Stimulated activated CD4-positive, alpha-beta T cell treated with anti-CD3 and anti-CD28 coated beads, TNF-alpha, amount 100 ng/mL, for 24 hours (primary cell): ENCODE measurements at regions not wholly inside any gene's neighbourhood (a gene's known extent, or its start where the extent isn't known, plus 50 kb on each side); places are given as distances from the start of the nearest gene placed in this dataset.
"Not testable (repeated sequence)": the region's sequence is repeated elsewhere in the genome, so short reads cannot be mapped to it uniquely, and the experiment has no call there.

Source experiments
- DNase-seq, 3 experiments: peaks; one replicate each; pipeline ENCODE4 v3.0.0-alpha.2; 2020; ENCODE audit warnings: low read depth in 3 of 3

DNA sequence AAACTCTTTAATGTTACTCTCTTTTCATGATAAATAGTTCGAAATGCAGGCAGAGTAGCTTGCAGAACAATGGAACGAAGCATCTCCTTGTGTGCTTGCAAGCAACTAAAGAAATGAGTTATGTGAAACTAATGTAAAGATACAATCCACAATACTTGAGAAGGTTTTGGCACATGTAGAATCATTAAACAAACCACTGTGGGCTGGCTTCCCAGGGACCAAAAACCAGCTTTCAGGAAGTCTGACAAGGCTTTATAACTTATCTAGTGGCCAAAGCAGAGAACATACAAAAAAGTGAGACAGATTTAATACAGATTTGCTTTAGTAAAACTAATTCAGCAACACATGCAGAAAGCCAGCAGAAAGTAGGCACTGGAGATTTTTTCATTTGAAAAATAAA lies 1673.8 kb upstream of the AGA start:
- no peak for DNase-seq

DNA sequence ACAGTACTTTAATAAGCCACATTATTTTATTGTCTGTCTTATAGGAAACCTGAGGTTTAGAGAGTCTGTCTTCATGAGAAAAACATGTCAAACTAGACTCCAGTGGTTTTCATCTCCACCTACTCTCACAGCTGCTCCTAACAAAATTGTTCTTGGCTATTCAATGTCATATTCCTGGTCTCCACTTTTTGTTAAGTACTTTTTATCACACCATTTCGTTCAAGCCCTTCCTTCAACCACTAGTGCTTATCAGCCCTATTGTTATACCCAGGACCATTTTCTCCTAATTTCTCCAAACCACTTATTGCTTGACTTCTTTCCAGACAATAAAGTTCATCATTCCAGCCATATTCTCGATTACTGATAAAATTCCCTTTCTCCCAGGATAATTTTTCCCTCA lies 1674.3 kb upstream of the AGA start:
- DNase-seq = no peak

DNA sequence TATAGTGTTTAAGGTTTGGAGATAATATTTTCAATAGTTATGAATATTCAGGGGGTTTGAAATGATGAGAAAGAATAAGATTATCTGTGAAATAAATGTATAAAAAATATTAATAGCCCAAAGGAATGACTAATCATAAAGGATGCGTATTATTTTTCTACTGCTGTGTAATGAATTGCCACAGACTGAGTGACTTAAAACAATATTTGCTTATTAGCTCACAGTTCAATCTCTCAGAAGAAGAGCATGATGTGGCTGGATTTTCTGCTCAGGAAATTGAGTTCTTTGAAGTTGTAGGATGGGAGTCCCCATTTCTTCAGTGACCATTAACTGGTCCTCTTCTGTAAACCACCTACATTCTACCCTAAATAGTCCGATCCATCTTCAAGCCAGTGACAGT lies 1680.8 kb upstream of the AGA start:
- no peak for DNase-seq

DNA sequence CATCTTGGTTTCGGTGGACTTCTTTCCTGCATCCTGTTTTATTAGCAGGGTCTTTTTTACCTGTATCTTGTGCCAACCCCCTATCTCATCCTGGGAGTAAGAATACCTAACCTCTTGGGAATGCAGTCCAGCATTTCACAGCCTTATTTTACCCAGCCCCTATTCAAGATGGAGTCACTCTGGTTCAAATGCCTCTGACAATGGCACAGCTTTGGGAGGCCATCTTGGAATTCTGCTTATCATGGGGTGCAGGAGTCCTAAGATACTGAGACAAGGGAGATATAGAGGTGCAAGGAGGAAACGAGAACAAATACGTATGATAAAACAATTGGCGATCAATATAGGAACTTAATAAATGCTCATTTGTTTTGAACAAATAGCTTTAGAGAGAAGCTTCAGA lies 1682.2 kb upstream of the AGA start:
- DNase-seq = no peak

DNA sequence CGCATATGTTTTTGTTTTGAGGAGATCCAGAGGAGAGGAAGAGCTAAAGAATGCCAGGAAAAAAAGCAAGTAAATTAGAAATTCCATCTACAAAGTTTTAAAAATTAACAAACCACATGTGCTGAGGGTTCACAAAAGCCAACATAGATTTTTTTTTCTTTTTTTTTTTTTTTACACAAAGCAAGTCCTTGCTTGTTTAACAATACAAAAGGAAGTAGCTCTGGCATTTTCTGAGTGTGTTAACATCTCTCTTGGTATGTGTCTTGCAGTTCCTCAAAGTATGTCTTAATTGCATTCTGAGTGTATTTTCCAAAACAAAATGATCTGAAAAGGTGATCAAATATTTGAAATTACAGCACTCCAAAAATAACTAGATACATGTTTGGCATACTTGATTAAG lies 1682.7 kb upstream of the AGA start:
- DNase-seq = no peak

DNA sequence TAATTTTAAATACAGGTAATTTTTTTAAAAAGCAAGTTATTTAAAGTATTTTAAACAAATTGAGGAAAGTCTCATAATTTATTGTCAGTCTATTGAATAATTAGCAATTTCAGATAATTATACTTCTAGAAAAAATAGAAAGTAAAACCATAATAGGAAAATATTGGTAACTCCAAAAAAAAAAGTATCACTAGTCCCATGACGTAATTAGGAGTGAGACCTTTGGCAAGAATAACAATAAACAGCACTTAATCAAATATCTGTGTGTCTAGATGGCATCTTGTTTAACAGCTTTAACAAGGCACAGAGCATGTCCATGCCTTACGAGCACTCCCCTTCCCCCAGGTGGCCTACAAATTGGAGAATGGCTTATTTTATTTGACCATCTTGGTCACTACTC lies 1683.6 kb upstream of the AGA start:
- DNase-seq = no peak

DNA sequence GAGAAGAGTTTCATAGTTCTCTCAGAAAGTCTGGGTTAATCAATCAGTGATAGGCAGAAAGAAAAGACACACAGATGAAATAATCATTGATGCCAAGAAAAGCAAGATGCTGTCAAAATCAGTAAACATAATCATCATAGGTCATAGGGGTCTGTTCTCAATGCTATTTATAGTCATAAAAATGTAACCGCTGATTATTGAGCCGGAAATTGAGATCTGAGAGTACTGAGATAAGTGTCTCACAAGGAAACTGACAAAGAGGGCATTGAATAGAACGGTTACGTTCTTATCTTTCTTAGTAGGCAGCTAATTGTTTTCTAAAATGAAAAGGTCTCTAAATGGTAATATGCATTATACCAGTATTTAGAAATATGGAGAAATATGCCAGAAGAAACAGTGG lies 1686.1 kb upstream of the AGA start:
- DNase-seq = no peak

DNA sequence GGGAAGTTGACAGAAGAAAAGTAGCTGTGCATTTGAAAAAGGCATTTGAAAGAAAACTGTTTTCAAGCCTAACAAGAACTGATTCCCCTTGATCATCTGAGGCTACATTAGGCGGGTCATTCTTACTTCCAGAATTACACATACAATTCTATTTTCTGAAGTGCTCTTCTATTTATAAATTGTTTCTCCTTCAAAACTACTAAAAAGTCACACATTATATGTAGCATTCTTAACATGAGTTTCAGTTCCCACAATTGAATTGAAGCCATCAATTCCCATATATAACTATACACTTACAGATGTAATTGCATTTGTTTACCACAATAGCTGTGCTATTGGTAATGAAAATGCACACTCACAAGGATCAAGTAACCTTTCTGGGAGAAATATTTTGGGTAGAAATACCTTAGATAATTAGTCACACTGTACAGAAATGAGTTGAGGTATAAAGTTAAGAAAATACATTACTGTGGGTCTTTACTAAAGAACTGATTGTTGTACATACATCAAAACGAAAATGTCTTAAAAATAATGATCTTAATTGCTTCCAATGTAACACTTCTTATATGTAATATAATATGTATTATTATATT lies 1688.0 kb upstream of the AGA start:
- DNase-seq = no peak

DNA sequence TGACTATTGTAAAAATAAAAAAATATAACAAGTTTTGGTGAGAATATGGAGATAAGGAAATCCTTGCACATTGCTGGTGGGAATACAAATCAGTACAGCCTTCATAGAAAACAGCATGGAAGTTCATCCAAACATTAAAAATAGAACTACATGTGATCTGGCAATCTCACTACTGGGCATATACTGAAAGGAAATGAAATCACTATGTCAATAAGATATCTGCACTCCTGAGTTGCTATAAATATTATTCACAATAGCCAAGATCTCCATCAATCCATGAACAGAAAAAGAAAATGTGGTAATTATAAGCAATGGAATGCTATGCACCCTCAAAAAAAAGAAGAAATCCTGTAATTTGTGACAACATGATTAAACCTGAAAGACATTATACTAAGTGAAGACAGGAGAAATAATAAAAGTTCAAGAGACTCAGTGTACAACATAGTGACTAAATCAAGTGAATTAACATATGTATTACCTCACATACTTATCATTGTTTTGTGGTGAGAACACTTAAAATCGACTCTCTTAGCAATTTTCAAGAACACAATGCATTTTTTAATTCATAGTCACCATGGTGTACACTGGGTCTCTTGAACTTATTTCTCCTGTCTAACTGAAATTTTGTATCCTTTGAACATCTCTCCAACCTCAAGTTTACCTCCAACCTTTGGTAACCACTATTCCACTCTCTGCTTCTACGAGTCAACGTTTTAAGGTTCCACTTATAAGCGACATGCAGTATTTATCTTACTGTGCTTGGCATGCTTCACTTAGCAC lies 1703.7 kb upstream of the AGA start:
- no peak for DNase-seq

DNA sequence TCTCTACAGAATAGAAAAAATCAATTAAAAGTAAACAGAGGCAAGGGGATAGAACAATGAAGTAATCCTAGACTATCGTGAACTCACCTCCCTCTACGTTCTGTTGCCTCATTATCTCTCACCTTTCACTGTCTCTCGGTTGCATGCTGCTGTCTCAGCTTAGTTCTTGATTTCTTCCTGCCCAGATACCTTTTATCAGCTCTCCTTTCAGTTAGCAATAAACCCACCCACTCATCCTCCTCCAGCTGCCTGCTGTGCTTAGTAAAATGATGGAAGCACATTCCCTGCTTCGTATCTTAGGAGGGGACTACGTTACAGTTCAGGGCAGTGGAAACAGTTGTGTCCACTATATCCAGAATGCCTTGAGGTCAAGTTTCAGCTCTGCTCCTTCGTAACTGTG lies 1709.5 kb upstream of the AGA start:
- DNase-seq = no peak

DNA sequence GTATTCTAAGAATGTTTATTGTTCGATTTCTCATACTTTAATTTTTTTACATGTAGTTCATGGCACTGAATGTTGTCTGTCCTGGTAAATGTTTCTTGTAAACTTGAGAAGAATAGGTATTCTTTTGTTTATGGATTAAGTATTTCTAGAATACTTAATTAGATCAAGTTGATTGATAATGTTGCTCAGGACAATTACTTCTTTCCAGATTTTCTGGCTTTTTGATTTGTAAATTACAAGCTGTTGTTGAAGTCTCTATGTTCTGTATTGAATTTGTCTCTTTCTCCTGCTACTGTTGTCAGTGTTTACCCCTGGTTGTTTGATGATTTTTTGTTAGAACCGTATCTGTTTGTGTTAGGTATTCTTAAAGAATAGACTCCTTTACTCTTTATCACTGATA lies 1720.9 kb upstream of the AGA start:
- no peak for DNase-seq

DNA sequence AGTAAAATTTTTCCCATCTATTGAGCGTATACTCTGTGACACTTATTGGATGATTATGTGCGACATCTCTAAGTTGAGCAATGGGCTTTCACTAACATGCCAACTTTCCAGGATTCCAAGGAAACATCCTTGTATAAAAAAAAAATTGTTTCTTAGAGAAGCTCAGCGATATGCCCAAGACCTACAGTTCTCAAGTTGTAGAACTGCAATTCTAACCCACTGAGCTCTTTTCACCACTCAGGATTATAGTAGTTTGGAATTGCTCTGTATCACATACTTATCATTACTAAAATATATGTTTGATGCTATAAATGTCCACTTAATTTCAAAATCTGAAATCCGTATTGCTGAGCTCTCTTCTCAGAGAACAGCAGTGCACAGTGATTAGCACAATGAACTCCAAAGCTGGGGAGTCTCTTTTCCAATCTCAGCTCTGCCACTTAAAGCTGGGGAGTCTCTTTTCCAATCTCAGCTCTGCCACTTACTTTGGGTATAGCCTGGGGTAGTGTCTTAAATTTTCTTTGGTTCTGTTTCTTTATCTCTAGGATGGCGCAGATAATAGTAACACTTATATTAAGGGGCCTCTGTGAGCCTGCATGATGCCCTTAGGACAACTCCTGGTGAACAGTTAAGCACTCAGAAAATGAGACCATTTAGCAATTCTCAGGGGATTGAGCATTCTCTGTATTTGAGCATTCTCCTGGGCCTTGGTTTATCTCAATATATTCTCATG lies 1722.2 kb upstream of the AGA start:
- no peak for DNase-seq

DNA sequence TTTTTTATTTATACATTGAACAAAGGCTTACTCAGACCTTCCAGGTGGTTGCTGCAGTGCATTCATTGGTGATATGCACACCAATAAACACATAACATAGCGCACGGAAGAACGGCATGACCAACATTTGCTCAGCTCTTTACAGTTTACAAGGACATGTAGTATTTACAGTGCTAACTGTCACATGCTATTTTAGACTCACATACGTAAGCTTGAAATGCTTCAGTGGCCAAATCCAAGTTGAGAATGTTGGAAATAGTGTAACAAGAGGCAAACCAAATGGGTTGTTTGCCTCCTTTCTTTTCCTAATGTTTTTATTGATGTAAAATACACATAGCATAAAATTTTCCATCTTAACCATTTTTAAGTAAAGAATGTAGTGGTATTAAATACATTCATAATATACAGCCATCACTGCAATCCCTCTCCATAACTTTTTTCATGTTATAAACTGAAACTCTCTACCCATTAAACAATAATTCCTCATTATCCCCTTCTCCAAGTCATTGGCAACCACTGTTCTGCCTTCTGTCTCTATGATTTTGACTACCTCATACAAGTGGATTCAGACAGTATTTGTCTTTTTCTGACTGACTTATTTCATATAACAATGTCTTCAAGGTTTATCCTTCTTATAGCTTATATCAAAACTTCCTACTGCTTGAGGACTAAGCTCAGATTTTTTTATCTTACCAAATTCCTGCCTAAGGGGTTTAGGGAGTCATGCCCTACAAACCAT lies 1722.9 kb upstream of the AGA start:
- DNase-seq = no peak

DNA sequence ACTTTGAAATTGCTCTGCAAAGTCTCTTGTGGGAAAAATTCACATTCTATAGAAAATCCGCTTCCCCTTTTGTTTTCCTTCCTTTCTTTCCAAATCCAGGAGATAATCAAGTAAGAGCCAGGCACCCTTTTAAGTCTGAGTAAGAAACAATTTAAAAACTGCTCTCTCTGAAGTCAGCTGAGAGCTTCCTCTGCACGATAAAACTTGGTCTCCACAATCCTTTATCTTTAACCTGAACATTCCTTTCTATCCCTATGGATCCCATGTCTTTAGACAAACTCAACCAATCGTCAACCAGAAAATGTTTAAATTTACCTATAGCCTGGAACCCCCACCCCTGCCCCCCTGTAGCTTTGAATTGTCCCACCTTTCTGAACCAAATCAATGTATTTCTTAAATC lies 1723.6 kb upstream of the AGA start:
- no peak for DNase-seq

DNA sequence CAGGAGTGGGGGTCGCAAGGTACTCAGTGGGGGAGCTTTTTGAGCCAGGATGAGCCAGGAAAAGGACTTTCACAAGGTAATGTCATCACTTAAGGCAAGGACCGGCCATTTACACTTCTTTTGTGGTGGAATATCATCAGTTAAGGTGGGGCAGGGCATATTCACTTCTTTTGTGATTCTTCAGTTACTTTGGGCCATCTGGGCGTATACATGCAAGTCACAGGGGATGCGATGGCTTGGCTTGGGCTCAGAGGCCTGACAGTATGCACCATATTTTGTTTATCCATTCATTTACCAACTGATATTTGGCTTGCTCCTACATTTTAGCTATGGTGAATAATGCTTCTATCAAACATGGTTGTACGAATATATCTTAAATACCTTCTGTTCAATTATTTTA lies 1728.1 kb upstream of the AGA start:
- DNase-seq = not testable (repeated sequence)

DNA sequence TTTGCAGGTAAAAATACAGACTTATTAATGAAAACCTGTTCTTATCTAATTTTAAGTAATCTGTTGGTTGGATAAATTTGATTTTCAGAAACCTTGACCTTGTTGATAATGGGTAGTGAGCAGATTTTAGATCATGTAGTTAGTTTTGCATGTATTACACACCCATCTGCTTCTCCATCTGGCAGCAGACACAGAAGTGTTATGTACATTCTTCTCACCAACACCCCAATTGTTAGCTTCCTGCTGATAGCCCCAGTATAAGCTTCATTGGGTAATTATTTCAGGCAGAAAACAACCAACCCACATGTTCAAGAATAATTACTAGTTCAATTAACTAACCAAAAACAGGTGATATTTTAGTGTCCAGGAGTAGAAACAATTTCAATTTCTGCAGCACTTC lies 1740.5 kb upstream of the AGA start:
- DNase-seq = no peak

DNA sequence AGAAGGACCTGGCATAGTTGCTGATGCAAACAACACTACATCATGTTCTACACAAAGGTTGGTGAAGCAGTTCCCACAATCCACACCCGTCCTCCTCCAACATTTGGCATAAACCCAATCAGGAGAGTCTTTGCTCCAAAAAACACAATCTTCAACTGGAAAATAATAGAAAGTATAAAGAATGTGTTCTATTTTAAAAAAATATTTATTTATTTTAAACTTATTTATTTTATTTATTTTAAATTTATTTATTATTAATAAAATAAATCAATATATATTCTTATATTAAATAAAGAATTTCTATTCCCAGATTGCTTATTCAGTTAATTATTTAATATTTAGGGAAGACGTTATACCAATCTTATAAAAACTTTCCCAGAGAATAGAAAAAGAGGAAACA lies 1753.7 kb upstream of the AGA start:
- DNase-seq = no peak

DNA sequence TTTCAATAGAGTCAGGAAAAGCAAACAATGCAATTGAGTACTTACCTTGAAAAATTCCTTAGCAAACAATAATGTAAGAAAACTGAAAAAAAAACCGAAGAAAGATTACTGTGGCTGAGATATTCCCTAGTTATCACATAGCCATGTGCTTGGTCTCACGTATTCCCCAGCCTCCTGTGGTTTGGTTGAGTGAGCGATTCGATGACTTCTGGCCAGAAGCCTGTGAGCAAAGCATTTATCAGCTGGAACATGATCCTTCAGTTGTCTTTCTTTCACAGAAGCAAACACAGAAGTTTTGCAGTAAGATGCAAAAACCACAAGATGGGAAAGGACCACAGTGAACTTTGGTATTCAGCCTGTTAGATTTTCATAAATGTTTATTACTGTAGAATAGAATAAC lies 1754.3 kb upstream of the AGA start:
- no peak for DNase-seq

DNA sequence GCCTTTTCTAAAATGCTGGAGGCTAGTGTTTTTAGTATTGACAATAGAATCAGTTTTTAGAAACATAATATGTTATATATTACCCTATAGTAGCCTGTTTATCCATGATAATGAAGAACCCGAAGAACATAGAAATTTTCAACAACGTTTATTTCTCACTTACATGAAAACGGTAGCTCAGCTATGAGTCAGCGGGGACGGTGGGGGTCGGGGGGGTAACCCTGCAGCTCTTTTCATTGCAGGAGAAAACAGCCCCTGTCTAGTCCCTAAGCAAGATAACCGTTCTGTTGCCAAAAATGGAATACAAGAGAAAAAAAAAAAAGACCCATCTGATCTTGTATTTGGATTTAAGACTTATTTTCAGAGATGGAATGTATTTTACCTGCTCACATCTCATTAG lies 1758.4 kb upstream of the AGA start:
- DNase-seq = no peak

DNA sequence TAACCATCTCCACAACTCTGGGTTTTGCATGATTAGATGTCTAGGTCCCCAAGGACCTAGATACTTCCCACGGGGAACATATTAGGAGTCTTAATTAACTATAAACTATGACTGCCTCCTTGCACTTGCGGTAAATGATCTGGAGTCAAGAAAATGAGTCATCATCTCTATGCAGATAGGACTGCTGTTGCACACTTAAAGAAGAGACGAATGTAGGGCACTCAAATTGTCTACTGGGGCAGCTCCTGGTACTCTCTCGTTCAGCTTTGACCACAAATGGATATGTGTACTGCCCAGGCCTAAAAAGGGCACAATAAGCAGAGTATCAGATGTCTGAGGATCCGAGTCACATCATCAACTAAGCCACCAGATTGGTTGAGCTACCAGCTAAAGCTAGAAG lies 1783.4 kb upstream of the AGA start:
- DNase-seq = no peak

DNA sequence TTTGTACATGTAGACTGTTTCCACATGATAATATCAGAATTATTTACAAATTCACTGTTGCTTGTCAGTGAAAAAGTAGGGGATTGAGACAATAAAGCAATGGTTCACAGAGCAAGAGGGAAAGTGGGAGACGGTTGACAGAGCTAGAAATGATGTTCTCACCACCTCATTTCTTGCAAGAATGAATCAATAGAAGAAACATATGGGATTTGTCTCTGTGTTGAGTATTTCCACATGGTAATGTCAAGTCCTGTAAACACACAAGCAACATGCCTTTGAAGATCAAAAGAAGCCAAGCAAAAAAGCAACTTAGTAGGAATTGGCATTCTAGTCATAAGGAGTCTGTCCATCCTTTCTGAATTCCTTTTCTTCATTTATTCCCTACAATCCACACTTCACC lies 1806.6 kb upstream of the AGA start:
- DNase-seq = no peak

DNA sequence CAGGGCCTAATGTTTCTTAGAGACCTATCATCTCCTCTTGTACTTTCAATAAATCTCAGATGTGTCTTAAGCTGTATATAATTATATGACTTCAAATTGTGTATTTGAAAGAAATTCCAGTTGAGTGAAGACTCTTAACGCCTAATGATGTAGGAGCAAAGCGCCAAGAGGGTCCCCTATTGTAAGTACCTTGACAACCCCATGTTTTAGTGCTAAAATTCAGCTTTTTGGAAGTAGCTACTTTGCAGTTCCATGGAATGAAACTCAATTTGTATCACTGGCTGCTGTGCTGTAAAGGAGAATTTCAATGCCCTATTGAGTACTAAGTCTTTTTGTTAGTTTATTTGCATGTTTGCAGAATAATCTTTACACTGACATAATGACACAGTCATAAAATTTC lies 1826.6 kb upstream of the AGA start:
- no peak for DNase-seq

DNA sequence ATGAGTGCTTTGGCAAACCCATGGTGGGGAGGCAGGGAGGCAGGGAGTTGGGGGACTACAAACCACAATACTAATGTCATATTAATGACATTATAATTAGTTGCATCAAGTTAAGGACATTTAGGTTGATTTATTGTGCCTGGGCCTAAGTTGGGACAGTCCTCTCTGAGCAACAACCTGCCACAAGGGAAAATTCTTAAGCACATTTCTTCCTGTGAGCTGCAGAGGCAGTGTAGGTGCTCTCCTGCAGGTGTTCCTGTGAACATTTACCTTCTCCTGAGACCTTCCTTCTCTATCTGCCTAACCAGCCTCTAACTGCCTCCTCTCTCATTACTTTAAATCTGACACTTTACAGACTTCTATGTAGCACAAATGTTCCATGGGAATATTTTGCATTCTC lies 1830.0 kb upstream of the AGA start:
- no peak for DNase-seq
